Vagina (tissue), 2 donors: ENCODE measurements at regions not wholly inside any gene's neighbourhood (a gene's known extent, or its start where the extent isn't known, plus 50 kb on each side); places are given as distances from the start of the nearest gene placed in this dataset.

ENCODE experiments used
- POLR2A ChIP-seq, 2 donors: fragments of 450-650 bp; IDR thresholded peaks; one replicate each; pipeline ENCODE4 v1.6.1; 2017; ENCODE audit warnings: antibody characterized with exemption in 2 of 2, mild to moderate bottlenecking in 2 of 2, moderate library complexity in 2 of 2
- POLR2AphosphoS5 ChIP-seq, 2 donors: sonication (generic); formaldehyde crosslinking; IDR thresholded peaks; one replicate each; pipeline ENCODE4 v1.9.0; 2017; ENCODE audit warnings: antibody characterized with exemption in 2 of 2, mild to moderate bottlenecking in 2 of 2, low read depth in 1 of 2; ENCODE audit not compliant: insufficient read depth in 1 of 2
- TF ChIP-seq, protein P1 (sequence below), 3 experiments: fragments of 450-650 bp in 2 of 3; fragments of 200-600 bp in 1 of 3; sonication (generic) in 1 of 3; IDR thresholded peaks; one replicate each; pipeline ENCODE4 v1.5.1; 2017 to 2019; ENCODE audit warnings: antibody characterized with exemption in 3 of 3, mild to moderate bottlenecking in 2 of 3, moderate library complexity in 2 of 3

DNA sequence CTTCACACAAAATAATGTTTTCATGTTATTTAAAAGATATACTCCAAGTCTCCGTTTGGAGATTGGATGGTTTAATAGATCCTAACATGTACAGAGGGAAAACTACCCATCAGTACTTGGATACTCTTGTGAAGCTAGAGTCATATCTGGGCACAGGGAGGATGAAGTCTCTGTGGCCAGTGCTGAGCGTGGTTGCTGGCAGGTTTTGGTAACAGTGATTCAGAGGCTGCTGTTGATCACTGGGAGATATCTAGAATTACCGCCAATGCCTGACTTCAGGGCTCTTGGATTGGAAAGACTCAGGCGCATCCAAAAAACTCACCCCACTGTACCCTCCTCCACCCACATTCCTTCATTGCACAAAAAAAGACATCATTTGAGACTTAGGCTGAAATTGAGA lies 107.2 kb upstream of the PGRMC2 start:
- TF ChIP-seq, protein P1, sequence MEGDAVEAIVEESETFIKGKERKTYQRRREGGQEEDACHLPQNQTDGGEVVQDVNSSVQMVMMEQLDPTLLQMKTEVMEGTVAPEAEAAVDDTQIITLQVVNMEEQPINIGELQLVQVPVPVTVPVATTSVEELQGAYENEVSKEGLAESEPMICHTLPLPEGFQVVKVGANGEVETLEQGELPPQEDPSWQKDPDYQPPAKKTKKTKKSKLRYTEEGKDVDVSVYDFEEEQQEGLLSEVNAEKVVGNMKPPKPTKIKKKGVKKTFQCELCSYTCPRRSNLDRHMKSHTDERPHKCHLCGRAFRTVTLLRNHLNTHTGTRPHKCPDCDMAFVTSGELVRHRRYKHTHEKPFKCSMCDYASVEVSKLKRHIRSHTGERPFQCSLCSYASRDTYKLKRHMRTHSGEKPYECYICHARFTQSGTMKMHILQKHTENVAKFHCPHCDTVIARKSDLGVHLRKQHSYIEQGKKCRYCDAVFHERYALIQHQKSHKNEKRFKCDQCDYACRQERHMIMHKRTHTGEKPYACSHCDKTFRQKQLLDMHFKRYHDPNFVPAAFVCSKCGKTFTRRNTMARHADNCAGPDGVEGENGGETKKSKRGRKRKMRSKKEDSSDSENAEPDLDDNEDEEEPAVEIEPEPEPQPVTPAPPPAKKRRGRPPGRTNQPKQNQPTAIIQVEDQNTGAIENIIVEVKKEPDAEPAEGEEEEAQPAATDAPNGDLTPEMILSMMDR (IDR thresholded peaks at IDR 0.05): no peak
- no peak for TF ChIP-seq POLR2A (IDR thresholded peaks at IDR 0.05)
- no peak for TF ChIP-seq POLR2AphosphoS5 (IDR thresholded peaks at IDR 0.05; ENCODE audit: insufficient read depth in 1 of 2, low read depth in 1 of 2)
